SIG-M5 (cell line): ENCODE measurements at regions not wholly inside any gene's neighbourhood (a gene's known extent, or its start where the extent isn't known, plus 50 kb on each side); places are given as distances from the start of the nearest gene placed in this dataset.

ENCODE experiments used
- DNase-seq: peaks from one replicate; lab custom pipeline; 2025; lab: John Stamatoyannopoulos, UW

DNA sequence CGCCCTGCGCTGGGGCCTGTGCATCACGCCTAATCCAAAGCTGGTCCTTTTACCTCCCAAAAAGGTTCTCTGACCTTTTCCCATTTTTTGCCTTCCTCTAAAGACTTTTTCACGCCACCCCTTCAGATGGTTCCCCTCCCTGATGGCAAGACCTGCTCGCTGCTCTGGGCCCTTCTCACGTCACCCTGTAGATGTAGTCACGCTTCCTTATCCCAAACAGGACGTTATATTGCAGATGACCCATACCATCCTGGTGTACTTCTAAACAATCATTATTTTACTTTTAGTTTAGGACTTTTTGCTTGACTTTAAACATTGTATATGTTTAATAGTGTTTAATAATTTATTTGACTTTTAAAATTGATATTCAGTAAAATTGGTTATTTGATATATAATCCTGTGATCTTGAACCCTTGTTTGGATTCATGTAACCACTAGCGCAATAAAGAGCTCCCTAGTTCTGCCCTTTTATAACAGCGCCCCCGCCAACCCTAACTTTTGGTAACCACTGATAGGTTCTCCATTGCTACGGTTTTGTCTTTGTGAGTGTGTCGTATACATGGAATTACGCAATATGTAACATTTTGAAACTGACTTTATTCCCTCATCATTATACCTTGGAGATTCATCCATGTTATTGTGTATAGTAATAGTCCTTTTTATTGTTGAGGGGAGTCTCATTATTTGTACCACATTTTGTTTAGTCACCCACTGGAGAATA is 159.0 kb upstream of the CHRNA7 start:
- DNase-seq, result no peak

DNA sequence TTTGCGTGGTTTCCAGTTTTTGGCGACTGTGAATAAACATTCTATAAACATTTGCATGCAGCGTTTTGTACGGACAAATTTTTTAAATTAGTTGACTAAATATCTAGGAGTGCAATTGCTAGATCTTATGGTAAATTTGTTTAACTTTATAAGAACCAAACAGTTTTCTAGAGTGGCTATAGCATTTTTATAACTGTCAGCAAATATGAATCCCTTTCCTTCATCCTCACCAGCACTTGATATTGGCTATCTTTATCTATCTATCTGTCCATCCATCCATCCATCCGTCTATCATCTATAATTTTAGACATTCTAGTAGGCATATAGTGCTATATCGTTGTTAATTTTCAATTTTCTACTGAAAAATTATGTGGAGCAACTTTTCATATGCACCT is 158.4 kb upstream of the CHRNA7 start:
- no peak for DNase-seq

DNA sequence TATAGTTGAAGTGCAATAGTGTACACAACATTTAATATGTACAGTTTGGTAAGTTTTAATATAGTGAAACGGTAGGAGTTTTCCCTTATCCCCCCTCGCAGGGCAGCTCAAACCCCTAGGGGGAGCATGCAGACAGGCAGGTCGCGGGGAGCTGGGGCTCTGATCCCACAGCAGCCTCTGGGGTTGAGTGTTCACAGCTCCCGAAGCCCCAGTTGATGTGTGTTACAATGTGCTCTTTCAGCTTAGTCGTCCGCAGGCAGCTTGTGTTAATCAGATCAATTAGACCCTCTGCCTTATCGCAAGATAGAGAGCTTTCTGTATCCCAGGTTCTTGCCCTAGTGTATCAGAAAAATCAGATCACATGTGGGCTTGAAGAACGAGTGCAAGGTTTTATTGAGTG is 143.1 kb upstream of the CHRNA7 start:
- no peak for DNase-seq

DNA sequence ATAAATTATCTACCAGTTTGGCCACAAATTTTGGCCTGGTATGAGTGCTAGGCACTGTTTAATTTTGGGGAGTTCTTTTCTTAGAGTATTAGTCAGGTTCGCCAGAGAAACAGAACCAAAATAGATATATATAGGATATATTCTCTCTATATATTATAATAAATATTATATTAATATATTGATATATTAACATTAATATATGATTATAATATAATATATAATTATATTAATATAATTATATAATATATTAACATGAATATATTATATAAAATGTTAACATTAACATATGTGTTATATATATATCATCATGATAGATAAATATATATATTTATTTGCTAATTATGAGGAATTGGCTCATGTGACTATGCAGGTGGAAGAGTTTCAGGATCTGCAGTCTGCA is 137.8 kb upstream of the CHRNA7 start:
- DNase-seq, result no peak

DNA sequence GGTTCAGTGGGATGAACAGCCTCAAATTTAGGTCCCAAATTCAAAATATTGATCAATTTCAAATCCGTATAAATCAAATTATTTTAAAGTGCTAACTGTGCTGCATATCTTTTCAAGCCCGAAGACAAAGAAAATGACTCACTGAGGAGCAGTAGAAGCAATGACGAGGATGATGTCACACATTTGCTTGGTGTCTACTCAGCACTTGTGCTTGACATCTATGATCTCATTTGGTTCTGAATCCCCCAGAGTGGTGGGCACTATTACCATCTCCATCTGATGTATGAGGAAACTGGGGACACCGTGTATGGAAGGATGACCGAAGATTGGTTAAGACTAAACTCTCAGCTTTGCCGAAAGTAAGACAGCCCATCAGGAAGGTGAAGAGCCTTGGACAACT is 136.5 kb upstream of the CHRNA7 start:
- DNase-seq, result no peak

DNA sequence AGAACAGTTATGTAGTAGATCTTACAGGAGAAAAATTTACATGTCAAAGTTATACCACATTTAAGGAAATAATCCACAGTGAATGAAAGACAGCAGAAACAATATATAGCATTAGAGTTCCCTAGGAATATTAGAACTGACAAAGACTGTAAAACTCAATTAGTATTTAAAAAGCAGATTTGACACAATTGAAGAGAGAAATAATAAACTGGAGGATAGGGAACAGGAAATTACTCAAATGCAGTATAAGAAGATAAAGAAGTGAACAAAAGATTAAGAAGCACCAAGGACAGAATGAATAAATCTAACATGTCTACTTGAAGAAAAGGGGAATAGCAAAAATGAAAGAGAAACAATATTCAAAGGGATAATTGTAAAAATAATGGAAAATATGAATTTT is 132.6 kb upstream of the CHRNA7 start:
- no peak for DNase-seq

DNA sequence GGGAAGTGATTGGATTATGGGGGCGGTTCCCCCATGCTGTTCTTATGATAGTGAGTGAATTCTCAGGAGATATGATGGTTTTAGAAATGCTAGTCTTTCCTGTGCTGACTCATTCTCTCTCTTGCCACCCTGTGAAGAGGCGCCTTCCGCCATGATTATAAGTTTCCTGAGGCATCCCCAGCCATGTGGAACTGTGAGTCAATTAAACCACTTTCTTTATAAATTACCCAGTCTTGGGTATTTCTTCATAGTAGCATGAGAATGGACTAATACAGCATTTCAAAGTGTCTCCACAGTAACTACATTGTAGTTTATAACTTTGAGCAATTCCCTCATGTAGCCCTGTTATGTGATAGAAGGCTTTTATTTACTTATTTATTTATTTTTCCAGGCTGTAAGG is 128.8 kb upstream of the CHRNA7 start:
- no peak for DNase-seq

DNA sequence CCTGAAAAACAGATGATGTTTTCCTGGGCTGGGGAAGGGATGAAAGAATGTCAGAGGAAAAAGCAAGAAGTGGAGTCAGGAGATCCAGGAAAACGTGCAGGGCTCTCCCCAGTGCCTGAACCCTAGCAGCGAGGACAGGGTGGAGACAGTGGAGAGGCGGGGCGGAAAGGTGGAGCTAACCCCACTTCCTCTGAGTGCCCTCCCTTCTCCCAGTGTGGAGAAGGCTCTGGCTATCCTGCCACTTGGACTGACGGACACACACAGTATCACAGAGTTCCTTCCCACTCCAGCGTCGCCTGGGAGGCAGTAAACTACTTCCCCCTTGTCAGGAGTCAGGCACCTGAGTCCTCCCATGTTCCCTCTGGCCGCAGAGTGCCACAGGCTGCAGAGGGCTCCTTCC is 125.3 kb upstream of the CHRNA7 start:
- no peak for DNase-seq

DNA sequence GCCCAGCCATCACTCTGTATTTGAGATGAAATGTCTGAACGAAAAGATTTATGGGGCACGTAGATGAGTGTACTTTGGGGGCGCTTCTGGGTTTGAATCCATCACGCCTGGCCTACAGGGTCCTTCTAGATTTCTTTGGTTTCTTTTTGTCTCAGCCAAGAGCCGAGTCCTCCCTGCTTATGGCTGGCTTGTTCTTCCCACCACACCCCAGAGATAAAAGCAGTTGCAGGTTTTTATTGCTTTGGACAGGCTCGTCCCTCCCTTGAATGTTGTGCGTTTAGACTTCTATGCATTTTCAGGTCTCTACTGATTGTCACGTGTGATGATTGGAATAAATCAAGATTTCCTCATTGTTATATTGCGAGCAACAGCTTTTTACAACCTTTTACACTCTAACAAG is 104.8 kb upstream of the CHRNA7 start:
- DNase-seq, result no peak

DNA sequence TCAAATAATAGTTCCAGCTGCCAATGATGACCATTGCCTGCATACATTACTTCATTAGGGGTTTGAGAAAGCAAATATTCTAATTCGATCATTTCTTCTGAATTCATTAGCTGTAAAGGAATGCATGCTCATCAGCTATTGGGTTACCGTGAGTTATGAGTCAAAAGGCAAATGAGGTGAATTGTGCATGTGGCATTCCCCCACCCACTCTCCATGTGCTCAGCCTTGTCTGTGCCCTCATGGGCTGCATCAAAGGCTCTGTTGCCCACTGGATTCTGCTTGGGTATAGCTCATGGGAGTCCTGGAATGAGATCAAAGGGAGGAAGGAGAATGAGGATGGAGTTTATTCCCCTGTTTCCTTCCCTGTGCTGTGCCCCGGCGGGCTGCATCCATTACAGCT is 99.3 kb upstream of the CHRNA7 start:
- DNase-seq, result no peak

DNA sequence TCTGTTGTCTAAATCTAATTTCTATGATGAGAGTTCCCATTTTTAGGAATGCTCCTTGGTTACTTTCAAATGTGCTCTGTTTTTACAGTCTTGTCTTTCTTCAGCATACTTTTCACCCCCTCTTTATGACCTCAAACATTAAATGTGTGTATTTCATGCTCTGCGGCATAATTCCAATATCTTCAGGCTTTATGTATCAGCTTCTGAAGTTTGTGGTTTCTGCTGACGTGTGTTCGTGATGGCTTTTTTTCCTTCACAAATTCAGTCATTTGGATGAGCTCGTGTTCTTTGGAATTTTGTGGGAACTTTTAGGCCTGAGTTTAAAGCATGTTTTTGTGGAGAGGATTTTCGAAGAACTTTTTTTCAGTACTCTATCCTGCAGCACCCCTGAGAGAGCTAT is 97.7 kb upstream of the CHRNA7 start:
- DNase-seq, result no peak

DNA sequence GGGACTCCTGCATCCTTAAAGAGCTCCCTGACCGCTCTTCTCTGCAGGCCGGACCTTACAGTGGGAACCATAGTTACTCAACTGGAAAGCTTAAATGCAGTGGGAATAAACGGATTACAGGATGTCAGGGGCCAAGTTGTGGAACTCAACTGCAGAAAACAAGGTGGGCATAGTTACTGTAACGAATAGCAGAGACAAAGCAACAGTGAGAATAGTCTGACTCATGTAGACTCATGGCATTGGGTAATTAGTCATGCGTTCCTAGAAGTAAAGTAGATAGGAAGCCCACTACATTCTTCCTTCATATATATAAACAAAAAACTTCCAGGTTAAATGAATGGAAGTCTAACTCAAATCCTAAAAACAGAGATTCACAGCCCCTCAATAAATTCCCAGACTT is 95.5 kb upstream of the CHRNA7 start:
- no peak for DNase-seq

DNA sequence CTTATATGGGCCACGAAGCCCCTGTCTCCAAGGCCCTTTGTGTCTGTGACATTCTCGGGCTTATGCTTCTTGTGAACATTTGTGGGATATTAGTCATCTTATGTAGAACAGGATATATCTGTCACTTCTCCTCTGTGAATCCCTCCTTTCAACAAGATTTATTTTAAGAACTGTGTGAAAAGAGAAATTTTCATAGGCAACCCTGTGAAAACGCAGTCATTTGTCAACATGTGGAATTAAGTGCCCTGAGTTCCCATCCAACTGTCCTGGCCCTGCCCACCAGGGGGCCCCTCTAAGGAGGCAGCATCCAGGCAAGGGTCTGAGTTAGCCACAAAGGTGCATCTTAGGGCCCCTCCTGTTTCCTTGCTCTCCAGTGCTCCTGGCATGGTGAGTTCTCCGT is 76.8 kb upstream of the CHRNA7 start:
- no peak for DNase-seq

DNA sequence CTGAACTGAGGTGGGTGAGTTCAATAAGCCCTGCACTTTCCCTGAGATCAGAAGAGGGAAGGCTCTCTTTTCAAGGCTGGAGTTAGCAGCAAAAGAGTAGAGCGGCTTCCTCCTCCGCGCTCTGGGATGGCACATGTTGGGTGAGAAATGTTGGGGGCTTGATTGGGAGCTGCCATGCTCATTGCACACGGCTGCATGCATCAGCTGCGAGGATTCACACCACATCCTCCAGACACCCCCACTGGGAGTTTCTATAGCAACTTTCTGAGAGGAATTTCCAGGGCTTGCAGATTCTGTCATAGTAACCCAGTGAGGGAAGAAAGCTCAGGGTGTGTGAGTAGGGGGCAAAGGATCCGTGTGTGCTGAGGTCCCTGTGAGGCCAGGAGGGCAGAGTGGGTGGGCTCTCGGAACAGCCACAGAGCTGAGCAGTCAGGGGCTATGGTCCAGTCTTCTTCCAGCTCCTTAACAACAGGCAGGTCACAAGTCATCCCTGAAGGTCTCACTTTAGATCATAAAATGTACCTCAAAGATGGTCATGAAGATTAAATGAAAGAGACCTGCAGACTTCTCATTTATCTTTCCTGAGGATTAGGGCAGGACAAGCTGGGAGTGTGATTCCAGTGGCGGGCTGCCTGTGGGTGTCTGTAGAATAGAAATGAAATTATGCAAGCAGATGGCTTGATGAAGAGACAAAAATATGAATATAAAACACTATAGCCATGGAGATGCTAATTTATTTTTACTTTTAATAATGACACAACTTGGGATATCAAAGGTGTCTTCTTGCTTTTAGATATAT is 75.7 kb upstream of the CHRNA7 start:
- DNase-seq, result no peak

DNA sequence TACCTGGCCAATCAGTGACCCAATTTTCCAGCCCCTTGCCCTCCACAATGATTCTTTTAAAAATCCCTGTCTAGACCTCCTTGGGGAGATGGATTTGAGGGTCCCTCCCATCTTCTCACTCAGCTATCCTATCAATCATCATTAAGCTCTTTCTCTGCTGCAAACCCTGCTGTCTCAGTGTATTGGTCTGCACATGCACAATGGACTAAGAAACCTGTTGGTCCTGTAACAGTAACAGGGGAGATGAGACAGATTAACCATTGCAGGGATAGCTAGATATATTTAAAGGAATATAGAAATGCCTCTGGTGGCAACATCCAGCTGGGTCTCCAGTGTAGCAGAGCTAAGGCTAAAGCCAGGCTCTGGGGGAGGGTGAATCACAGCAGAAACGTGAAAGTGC is 74.6 kb upstream of the CHRNA7 start:
- no peak for DNase-seq

DNA sequence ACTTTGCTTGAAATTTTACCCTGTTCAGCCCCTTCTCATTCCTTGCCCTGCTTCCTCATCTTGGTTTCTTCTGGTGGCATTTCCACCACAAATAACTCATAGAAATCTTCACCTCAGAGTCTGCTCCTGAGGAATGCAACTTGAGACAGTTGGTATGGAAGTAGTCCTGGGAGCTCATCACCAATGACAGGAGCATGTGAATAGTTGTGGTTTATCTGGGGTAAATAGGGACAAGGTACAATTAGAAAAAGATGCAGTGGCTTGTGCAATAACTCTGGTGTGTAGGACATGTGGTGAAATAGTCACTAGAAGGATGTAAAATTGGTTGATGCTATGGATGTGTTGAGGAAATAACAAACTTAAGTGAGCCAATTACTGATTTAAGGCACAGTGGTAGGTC is 72.7 kb upstream of the CHRNA7 start:
- no peak for DNase-seq

DNA sequence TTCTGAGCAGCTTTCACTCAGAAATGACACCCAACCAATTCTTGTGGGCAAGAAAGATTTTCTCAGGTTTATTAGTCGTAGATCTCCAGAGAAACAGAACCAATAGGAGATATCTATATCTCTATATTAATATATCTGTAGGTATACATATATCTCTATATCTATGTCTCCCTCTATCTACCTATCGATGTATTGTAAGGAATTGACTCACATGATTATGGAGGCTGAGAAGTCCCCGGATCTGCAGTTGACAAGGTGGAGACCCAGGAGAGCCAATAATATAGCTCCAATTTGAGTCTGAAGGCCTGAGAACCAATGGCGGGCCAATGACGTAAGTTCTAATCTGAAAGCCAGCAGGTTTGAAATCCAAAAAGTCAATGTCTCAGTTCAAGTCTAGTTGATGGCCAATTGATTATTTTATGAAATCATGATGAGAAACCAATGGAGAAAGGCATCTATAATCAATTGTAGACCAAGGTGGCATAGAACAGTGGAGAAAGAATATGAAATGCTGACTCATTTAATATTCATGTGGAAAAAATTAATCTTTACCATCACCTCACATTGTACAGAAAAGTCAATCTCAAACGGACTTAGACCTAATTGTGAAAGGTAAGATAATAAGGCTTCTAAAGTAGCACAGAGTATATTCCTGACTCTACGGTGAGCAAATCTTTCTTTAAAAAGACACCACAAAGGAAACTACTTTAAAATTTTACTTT is 65.6 kb upstream of the CHRNA7 start:
- DNase-seq, result no peak

DNA sequence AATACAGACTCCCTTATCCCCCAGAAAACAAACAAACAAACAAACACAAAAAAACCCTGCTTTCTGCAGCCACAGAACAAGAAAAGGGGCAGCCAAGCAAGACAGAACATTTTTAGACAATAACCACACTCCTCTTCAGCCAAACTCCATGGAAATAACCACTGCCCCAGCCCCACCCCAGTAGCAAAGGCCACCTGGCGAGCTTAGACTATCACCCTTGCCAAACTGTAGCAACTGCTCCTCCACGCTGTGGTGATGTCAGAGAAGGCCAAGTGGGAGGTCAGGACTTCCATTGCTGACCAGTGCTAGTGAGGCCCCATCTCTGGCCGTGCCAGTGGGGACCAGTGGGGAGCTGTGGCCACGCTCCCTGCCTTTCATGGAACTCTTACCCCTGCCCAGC is 60.3 kb upstream of the CHRNA7 start:
- DNase-seq, result no peak

DNA sequence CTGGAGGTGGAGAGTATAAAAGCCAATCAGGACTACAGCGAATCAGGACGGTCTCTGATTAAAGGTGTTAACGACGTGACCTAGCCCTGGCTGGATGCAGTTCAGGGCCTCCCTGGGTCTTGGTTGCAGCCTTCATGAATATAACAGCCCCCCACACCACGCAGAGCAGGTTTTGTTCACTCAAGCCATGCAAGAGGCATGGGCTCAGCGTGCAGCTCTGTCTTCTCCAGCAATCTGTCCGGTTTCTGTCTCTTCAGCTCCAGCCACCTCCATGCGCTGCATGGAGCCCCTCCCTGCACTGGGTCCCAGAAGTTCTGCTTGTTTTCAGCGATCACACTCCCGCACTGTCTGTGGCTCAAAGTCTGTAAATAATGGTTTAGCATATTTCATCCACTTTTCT is 57.1 kb upstream of the CHRNA7 start:
- no peak for DNase-seq

DNA sequence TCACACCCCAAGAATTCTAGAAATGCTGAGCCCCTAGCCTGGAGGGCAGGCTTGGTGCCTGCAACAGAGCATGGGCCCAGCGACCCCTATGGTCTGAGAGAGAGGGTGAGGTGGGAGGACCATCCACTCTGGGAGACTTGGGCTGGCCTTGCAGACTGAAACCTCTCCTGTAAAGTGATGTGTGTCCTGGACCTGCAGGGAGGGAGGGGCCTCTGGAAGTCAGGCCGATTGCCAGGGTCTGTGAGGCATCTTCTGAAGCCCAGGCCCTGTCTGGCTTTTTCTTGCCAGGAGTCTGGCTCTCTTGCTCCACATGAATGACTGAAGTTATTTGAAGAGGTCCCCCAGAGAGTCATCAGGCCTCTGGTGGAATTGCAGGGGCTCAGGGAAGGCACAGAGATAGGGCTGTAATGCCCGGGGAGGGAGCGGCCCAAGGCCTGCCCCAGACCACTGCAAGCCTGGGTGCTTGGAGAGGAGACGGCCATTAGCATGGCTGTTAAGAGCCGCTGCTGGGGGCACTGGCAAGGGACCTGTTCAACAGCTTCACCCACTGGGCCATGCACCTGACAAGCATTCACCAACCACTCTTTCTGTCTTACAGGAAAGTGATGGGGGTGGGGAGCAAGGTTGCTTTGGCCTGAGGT is 56.0 kb upstream of the CHRNA7 start:
- DNase-seq, result no peak

DNA sequence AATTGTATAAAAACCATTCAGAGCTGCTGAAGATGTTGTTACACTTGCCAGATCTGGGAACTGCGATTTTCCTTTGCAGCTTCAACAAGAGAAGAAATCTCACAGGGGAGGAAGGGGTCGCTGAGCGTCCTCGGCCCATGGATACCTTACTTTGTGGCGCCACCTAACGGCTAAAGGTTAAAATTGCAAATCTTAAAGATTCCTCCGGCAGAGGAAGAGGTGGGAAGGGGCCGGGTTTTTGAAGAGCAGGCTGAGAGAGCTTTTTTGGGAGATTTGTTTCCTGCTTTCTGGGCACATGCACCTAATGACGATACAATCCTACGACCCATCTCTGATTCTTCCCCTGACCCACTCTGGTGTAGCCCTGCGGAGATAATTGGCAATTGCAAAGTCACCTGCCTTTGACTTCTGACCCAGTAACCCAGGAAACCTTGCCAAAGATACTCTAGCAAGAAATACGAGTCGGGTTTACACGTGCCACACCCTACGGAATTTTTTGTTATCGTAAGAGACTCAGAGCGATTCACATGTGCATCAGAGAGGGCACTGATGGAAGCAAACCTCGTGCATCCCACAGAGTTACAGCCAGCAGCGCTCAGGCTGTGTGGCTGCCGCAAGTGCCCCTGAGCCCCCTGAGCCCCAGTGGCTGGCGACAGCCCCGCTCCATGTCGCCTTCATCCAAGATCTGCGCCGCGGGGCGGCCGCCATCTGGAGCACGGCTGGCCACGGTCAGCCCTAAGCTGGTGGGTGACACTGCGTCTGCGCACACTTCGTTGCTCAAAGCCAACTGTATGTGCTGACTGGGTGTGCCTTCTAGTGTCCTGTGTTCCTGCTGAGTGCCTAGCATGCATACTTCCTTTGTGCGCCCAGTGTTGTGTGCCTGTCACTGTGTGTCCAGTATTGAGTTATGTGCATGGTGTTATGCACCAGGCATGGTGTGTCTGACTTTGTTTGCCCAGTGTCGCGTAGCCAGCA is 55.2 kb upstream of the CHRNA7 start:
- no peak for DNase-seq

DNA sequence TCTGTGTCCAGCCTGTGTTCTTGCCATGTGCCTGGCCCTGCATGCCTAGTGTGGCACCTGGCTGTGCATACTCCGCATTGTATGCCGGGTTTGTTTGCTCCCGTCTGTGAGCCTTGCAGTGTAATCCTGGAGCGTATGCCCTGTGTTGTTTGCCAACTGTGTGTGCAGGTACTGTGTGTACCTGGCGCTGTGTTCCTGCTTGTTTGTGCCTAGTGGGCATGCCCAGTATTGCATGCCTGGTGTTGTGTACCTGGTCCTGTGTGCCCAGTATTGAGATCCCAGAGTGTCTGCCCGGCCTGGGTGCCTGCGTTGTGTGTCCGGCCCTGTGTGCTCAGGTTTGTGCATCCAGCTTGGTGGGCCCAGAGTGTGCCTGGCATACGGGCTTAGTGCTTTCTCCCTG is 54.5 kb upstream of the CHRNA7 start:
- no peak for DNase-seq
